ENCODE measurements at regions not wholly inside any gene's neighbourhood (a gene's known extent, or its start where the extent isn't known, plus 50 kb on each side); places are given as distances from the start of the nearest gene placed in this dataset.

- TF ChIP-seq EZH2phosphoT487 (IDR thresholded peaks at IDR 0.05; ENCODE audit: low read length) (no peak), EZH2 (optimal IDR thresholded peaks at IDR 0.05; ENCODE audit: low read depth, low read length) (no peak)
- TF ChIP-seq, protein P1, sequence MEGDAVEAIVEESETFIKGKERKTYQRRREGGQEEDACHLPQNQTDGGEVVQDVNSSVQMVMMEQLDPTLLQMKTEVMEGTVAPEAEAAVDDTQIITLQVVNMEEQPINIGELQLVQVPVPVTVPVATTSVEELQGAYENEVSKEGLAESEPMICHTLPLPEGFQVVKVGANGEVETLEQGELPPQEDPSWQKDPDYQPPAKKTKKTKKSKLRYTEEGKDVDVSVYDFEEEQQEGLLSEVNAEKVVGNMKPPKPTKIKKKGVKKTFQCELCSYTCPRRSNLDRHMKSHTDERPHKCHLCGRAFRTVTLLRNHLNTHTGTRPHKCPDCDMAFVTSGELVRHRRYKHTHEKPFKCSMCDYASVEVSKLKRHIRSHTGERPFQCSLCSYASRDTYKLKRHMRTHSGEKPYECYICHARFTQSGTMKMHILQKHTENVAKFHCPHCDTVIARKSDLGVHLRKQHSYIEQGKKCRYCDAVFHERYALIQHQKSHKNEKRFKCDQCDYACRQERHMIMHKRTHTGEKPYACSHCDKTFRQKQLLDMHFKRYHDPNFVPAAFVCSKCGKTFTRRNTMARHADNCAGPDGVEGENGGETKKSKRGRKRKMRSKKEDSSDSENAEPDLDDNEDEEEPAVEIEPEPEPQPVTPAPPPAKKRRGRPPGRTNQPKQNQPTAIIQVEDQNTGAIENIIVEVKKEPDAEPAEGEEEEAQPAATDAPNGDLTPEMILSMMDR (IDR thresholded peaks at IDR 0.05; ENCODE audit: low read length) = no peak
These were observed 270.2 kb upstream of the GBE1 start for GRCh38 chr3:82031596-82031995.

Data from MM.1S (cell line).